Left kidney (tissue), 1 donor: ENCODE measurements at regions not wholly inside any gene's neighbourhood (a gene's known extent, or its start where the extent isn't known, plus 50 kb on each side); places are given as distances from the start of the nearest gene placed in this dataset.

Experiments
- DNase-seq: peaks from one replicate; pipeline ENCODE4 v3.0.0-alpha.2; 2013

- DNase-seq, result no peak
These were observed 83.6 kb upstream of the PPARA start for GRCh38 chr22:46066691-46067090.

- DNase-seq, result no peak
These were observed 82.9 kb upstream of the PPARA start for GRCh38 chr22:46067159-46068111.

- no peak for DNase-seq
These were observed 82.1 kb upstream of the PPARA start for GRCh38 chr22:46068181-46068592.

- no peak for DNase-seq
These were observed 81.5 kb upstream of the PPARA start for GRCh38 chr22:46068593-46069491.

- DNase-seq, result no peak
These were observed 80.7 kb upstream of the PPARA start for GRCh38 chr22:46069521-46070214.

GRCh38 chr22:46070215-46070802, 80.0 kb upstream of the PPARA start:
- DNase-seq, result no peak

GRCh38 chr22:46070803-46071450, 79.4 kb upstream of the PPARA start:
- DNase-seq, result peak; percentile 59

GRCh38 chr22:46071451-46072109, 78.7 kb upstream of the PPARA start:
- DNase-seq, result peak; percentile 88

- DNase-seq, result no peak
These were observed 78.0 kb upstream of the PPARA start for GRCh38 chr22:46072110-46072881.

GRCh38 chr22:46072981-46073682, 77.2 kb upstream of the PPARA start:
- DNase-seq, result no peak

- no peak for DNase-seq
These were observed 76.4 kb upstream of the PPARA start for GRCh38 chr22:46073683-46074504.

- no peak for DNase-seq
These were observed 75.4 kb upstream of the PPARA start for GRCh38 chr22:46074771-46075551.

- no peak for DNase-seq
These were observed 74.4 kb upstream of the PPARA start for GRCh38 chr22:46075764-46076531.

GRCh38 chr22:46076651-46077339, 73.5 kb upstream of the PPARA start:
- DNase-seq, result no peak

- DNase-seq, result no peak
These were observed 72.6 kb upstream of the PPARA start for GRCh38 chr22:46077669-46078099.
